Keratinocyte (primary cell): ENCODE measurements at regions not wholly inside any gene's neighbourhood (a gene's known extent, or its start where the extent isn't known, plus 50 kb on each side); places are given as distances from the start of the nearest gene placed in this dataset.

Experiments
- EZH2 ChIP-seq: IDR thresholded peaks from one replicate; pipeline ENCODE4 v1.6.1; 2012; ENCODE audit warnings: inconsistent platforms, mild to moderate bottlenecking, low read length, moderate library complexity
- TF ChIP-seq, protein P1 (sequence below), 3 experiments: IDR thresholded peaks in 1 of 3; conservative IDR thresholded peaks in 1 of 3; optimal IDR thresholded peaks in 1 of 3; 2 replicates in 2 of 3; 3 replicates in 1 of 3; pipeline versions ENCODE3 to v1.5.1; 2011; ENCODE audit warnings: low read length in 3 of 3, mild to moderate bottlenecking in 3 of 3, moderate library complexity in 2 of 3, control low read depth in 1 of 3, inconsistent platforms in 1 of 3; ENCODE audit not compliant: insufficient read depth in 2 of 3; ENCODE audit errors: extremely low read depth in 1 of 3

DNA sequence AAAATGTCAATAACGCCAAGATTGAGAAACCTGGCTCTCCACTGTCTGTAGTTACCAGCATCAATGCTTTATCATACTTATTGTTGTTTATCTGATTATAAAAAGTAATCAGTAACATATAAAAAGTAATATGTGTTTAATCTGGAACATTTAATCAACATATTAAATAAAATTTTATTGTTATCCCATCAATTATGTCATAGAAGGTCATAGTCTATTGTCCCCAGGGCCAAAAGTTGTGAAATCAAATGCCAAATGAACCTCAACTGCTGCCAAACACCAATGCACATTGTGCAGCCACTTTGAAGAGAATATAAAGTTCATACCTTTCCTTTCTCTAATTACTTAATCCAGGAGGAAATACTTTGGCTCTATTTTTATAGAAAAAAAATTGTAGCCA, 106.6 kb downstream of the EOMES start:
- TF ChIP-seq EZH2 = no peak
- TF ChIP-seq, protein P1, sequence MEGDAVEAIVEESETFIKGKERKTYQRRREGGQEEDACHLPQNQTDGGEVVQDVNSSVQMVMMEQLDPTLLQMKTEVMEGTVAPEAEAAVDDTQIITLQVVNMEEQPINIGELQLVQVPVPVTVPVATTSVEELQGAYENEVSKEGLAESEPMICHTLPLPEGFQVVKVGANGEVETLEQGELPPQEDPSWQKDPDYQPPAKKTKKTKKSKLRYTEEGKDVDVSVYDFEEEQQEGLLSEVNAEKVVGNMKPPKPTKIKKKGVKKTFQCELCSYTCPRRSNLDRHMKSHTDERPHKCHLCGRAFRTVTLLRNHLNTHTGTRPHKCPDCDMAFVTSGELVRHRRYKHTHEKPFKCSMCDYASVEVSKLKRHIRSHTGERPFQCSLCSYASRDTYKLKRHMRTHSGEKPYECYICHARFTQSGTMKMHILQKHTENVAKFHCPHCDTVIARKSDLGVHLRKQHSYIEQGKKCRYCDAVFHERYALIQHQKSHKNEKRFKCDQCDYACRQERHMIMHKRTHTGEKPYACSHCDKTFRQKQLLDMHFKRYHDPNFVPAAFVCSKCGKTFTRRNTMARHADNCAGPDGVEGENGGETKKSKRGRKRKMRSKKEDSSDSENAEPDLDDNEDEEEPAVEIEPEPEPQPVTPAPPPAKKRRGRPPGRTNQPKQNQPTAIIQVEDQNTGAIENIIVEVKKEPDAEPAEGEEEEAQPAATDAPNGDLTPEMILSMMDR (optimal IDR thresholded peaks at IDR 0.05 in 1 of 3, IDR thresholded peaks at IDR 0.05 in 1 of 3, conservative IDR thresholded peaks at IDR 0.05 in 1 of 3; ENCODE audit: extremely low read depth in 1 of 3, insufficient read depth in 2 of 3, low read length in 3 of 3) = no peak
